GM18870 (cell line): ENCODE measurements at regions not wholly inside any gene's neighbourhood (a gene's known extent, or its start where the extent isn't known, plus 50 kb on each side); places are given as distances from the start of the nearest gene placed in this dataset.
"Not testable (repeated sequence)": the region's sequence is repeated elsewhere in the genome, so short reads cannot be mapped to it uniquely, and the experiment has no call there.

ENCODE experiments used
- ATAC-seq: cut with Tn5 transposase; IDR thresholded peaks from one replicate; pipeline ENCODE4 v1.9.1; 2021; ENCODE audit warnings: moderate library complexity; ENCODE audit not compliant: unreplicated experiment

GRCh38 chr14:35949920-35950513, 123.9 kb downstream of the BRMS1L start:
- no peak for ATAC-seq

GRCh38 chr14:35947983-35948382, 121.8 kb downstream of the BRMS1L start:
- ATAC-seq = not testable (repeated sequence)

GRCh38 chr14:35944847-35945246, 118.7 kb downstream of the BRMS1L start:
- no peak for ATAC-seq

- ATAC-seq = peak; percentile 79
Measured at GRCh38 chr14:35940291-35940690, 114.2 kb downstream of the BRMS1L start.

GRCh38 chr14:35938770-35939169, 112.6 kb downstream of the BRMS1L start:
- ATAC-seq = no peak

GRCh38 chr14:35934499-35934898, 108.4 kb downstream of the BRMS1L start:
- peak; percentile 88 for ATAC-seq

- ATAC-seq = no peak
Measured at GRCh38 chr14:35932659-35933159, 106.6 kb downstream of the BRMS1L start.

GRCh38 chr14:35932136-35932535, 106.0 kb downstream of the BRMS1L start:
- no peak for ATAC-seq

- no peak for ATAC-seq
Measured at GRCh38 chr14:35931346-35931745, 105.2 kb downstream of the BRMS1L start.

- no peak for ATAC-seq
Measured at GRCh38 chr14:35929186-35929585, 103.0 kb downstream of the BRMS1L start.

- ATAC-seq = no peak
Measured at GRCh38 chr14:35927727-35928126, 101.6 kb downstream of the BRMS1L start.

- ATAC-seq = no peak
Measured at GRCh38 chr14:35925319-35925718, 99.2 kb downstream of the BRMS1L start.

GRCh38 chr14:35922590-35922989, 96.5 kb downstream of the BRMS1L start:
- ATAC-seq = not testable (repeated sequence)

GRCh38 chr14:35921745-35922144, 95.6 kb downstream of the BRMS1L start:
- ATAC-seq = no peak
